Sciatic nerve (tissue), 2 donors: ENCODE measurements at regions not wholly inside any gene's neighbourhood (a gene's known extent, or its start where the extent isn't known, plus 50 kb on each side); places are given as distances from the start of the nearest gene placed in this dataset.

Source experiments
- ATAC-seq: fragments of 200-7000 bp; cut with Tn5 transposase; one replicate; pipeline ENCODE4 v1.9.1; 2020; ENCODE audit warnings: mild to moderate bottlenecking, moderate library complexity
- DNase-seq: peaks from one replicate; pipeline ENCODE4 v3.0.0-alpha.2; 2020; ENCODE audit warnings: low spot score
- intact Hi-C: fragments of 100-400 bp; cut with DNase I; formaldehyde crosslinking; loops from one replicate; pipeline ENCODE4 v1.14.2; 2022
- donor health status: DM: no; HTN: no; CAD: no.
- donor health status: DM: no; HTN: no; CAD: no.

DNA sequence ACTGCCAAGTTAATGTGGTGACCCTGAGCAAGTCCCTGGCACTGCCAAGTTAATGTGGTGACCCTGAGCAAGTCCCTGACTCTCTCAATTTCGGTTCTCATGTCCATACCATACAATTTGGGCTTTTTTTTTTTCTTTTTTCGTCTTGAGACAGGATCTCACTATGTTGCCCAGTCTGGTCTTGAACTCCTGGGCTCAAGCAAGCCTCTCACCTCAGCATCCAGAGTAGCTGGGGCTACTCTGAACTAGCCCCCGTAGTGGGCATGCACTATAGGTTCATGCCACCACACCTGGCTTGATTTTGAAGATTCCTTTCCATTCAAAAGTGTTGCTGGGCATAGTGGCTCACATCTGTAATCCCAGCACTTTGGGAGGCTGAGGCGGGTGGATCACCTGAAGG, 100.0 kb upstream of the FOXP4 start:
- DNase-seq, result no peak
- intact Hi-C loops, result no loop called here
- ATAC-seq, result no peak

GRCh38 chr6:41446907-41447545, 99.2 kb upstream of the FOXP4 start:
- intact Hi-C loops, result no loop called here
- ATAC-seq (no peak), DNase-seq (no peak)

DNA sequence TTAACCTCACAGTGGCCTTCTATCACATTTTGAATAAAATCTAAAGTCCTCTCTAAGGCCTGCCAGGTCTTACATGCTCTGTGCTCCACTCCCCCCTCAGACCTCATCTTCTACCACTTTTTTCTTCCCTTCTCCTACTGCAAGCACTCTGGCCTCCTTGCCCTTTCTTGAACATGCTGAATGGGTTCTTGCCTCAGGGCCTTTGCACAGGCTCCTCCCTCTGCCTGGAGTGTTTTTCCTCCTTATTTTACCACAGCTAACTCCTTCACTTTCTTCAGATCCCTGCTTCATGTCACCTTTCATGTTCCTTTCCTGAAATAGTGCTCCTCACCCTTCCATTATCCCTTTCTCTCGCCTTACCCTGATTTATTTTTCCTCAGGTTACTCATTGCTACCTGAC, 97.9 kb upstream of the FOXP4 start:
- DNase-seq, result no peak
- no peak for ATAC-seq
- intact Hi-C loops, result no loop called here

DNA sequence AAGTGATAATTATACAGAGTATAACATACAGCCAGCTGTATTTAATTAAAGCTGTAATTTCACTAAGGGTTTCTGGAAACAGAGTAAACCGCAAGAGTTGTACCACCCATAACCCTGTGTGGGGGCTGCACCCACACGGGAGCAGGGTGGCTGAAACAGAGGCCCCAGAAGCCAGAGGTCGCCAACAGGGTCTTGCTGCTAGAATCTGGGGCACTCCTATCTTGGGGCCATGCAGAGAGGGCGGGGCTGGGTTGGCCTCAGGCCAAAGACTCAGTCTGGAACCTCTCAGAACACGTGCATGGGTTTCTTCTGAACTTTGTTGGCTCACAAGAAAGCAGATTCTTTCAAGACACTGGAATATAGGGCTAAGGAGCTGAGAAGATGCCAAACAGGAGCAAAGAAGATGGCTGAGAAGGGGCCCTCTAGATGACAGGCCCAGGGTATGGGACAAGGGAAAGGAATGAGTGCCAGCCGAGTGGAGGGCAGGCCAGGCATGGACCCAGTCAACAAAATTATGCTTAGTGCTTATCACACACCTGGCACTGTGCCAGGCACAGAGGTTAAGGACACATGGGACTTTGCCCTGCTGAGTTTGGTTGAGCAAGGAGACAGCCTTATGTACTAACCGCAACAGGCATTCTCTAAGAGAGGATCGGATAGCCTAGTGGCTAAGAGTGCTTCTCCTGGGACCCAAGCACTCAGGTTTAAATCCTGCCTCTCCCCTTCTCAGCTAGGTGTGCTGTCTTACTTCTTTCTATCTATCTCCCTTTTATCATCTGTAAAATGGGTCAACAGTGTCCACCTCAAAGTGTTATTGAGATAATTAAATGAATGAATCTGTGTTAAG, 96.6 kb upstream of the FOXP4 start:
- ATAC-seq (peak; percentile 75), DNase-seq (peak; percentile 84)
- intact Hi-C loops, result no loop called here

GRCh38 chr6:41450581-41450980, 95.6 kb upstream of the FOXP4 start:
- intact Hi-C loops, result no loop called here
- no peak for ATAC-seq
- DNase-seq, result no peak

GRCh38 chr6:41451039-41451438, 95.1 kb upstream of the FOXP4 start:
- intact Hi-C loops, result no loop called here
- no peak for DNase-seq
- peak; percentile 28 for ATAC-seq

GRCh38 chr6:41451515-41452163, 94.5 kb upstream of the FOXP4 start:
- DNase-seq (no peak), ATAC-seq (peak; percentile 60)
- intact Hi-C loops, result no loop called here

DNA sequence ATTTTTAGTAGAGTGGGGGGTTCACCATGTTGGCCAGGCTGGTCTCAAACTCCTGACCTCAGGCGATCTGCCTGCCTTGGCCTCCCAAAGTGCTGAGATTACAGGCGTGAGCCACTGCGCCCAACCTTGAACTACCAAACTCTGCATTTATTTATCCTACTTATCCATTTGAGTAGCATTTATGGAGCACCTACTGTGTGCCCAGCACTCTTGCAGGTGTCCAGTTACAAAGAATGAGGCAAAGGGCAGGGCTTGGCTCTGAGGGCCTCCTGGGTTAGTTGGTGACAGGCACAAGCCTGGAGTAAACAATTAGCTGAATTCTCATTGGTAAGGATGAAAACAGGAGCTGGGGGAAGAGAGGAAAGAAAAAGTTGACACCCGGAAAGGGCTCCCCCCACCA, 93.4 kb upstream of the FOXP4 start:
- intact Hi-C loops, result no loop called here
- DNase-seq (no peak), ATAC-seq (no peak)

- DNase-seq (no peak), ATAC-seq (no peak)
- intact Hi-C loops, result no loop called here
These were observed 92.9 kb upstream of the FOXP4 start for GRCh38 chr6:41453244-41453643.

GRCh38 chr6:41454189-41454789, 91.9 kb upstream of the FOXP4 start:
- no peak for ATAC-seq
- intact Hi-C loops, result no loop called here

DNA sequence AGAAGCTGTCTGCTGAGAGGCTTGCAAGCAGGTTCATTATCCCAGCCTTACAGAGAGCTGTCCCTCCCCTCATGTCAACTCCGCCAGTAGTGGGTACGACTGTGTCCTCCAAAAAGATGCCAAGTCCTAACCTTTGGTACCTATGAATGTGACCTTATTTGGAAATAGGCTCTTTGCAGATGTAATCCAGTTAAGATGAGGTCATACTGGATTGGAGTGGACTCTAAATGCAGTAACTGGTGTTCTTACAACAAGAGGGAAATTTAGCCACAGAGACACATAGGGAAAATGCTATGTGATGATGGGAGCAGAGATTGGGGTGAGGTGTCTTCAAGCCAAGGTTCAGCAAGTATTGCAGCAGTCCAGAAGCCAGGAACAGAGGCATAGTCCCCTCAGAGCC, 90.8 kb upstream of the FOXP4 start:
- no peak for ATAC-seq
- DNase-seq, result no peak
- intact Hi-C loops, result no loop called here

More at GRCh38 chr6:41454189-41454789, 91.9 kb upstream of the FOXP4 start:
- no peak for DNase-seq

- no peak for DNase-seq
- no peak for ATAC-seq
- intact Hi-C loops, result no loop called here
These were observed 90.4 kb upstream of the FOXP4 start for GRCh38 chr6:41455818-41456217.

GRCh38 chr6:41457303-41457670, 88.9 kb upstream of the FOXP4 start:
- intact Hi-C loops, result no loop called here
- DNase-seq (no peak), ATAC-seq (no peak)

GRCh38 chr6:41459738-41460137, 86.4 kb upstream of the FOXP4 start:
- DNase-seq, result no peak
- no peak for ATAC-seq
- intact Hi-C loops, result loop anchor here (5.0 kb wide), 1 partner anchor 128 kb away; no protein-coding TSS in a partner anchor

DNA sequence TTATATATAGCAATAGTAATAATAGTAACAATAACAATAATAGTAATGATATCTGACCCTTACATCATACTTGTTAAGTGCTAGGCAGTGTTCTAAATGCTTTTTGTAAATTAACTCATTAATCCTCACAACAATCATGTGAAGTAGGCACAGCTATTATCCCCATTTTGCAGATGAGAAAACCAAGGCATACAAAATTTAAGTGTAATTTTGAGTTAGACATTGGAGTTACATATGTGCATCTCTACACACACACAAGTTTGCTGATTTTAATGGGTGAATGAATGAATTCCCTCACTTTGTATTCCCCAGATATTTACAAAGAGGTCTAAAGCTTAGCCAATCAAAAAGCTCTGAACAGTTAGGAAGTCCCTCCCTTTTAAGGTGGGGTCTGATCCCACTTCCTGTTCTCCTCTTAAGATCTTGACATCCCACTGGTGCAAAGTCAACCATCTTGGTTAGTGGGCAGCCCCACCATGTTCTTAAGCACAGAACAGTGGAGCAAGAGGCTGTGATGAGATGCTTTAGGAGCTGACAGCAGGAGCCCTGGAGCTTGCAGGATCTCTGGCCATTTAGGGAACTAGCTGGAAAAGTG, 85.3 kb upstream of the FOXP4 start:
- intact Hi-C loops, result loop anchor here (5.0 kb wide), 1 partner anchor 126 kb away; no protein-coding TSS in a partner anchor
- no peak for DNase-seq
- no peak for ATAC-seq

- DNase-seq, result no peak
- ATAC-seq, result no peak
- intact Hi-C loops, result loop anchor here (5.0 kb wide), 1 partner anchor 125 kb away; no protein-coding TSS in a partner anchor
These were observed 84.1 kb upstream of the FOXP4 start for GRCh38 chr6:41462033-41462432.

DNA sequence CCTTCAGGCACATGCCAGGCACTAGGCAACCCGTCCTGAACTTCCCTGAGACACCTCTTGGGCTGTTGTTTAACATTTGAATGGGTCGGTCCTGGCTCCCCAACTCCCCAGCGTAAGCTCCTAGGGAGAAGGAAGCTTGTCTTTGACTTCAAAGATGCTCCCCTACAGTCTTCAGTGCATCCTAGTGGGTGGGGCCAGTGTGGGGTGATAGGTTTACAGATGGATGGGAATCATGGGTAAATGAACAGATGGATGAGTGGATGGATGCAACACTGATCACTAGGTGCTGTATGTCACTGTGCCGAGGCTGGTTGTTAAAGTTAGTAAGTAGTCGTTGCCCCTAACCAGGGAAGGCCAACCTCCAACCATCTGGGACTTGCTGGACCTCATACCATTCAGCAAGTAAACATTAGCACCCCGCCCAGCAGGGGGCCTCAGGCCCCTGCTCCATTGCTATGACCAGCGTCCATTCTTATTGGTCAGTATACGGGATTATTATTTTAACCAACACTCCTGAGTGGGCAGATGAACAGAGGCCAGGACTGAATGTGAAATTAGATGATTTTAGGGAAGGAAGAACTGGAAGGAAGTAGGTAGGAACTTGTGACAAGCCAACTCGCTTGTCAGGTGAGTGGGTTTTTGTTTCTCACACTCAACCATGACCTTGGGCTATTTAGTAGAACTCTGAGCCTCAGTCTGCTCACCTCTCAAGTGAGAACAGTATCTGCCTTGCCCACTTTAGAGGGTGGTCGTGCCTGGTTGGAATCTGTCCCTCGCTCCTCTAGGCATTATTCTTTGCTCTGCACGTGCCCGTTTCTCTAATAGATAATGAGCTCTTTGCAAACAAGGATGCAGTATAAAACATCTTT, 82.9 kb upstream of the FOXP4 start:
- intact Hi-C loops, result loop anchor here (5.0 kb wide), 1 partner anchor 124 kb away; no protein-coding TSS in a partner anchor
- DNase-seq (peak; percentile 83), ATAC-seq (peak; percentile 91)

GRCh38 chr6:41464019-41464418, 82.2 kb upstream of the FOXP4 start:
- ATAC-seq (no peak), DNase-seq (no peak)
- intact Hi-C loops, result loop anchor here (5.0 kb wide), 1 partner anchor 123 kb away; no protein-coding TSS in a partner anchor
